Tibial nerve (tissue), 3 donors: ENCODE measurements at regions not wholly inside any gene's neighbourhood (a gene's known extent, or its start where the extent isn't known, plus 50 kb on each side); places are given as distances from the start of the nearest gene placed in this dataset.

Experiments used
- CTCF ChIP-seq, 5 experiments: fragments of 200-600 bp in 3 of 5; fragments of 450-650 bp in 2 of 5; sonication (generic) in 3 of 5; IDR thresholded peaks; one replicate each; pipeline ENCODE4 v1.5.1; 2016 to 2019; ENCODE audit warnings: antibody characterized with exemption in 5 of 5, mild to moderate bottlenecking in 3 of 5, moderate library complexity in 2 of 5
- POLR2A ChIP-seq, 2 donors: fragments of 450-650 bp; IDR thresholded peaks; one replicate each; pipeline ENCODE4 v1.6.1; 2017; ENCODE audit warnings: antibody characterized with exemption in 2 of 2, mild to moderate bottlenecking in 2 of 2, moderate library complexity in 2 of 2

GRCh38 chr1:222096476-222096772, 354.5 kb upstream of the DUSP10 start:
- TF ChIP-seq CTCF (IDR thresholded peaks at IDR 0.05) (no peak), POLR2A (IDR thresholded peaks at IDR 0.05) (no peak)
